ENCODE measurements at regions not wholly inside any gene's neighbourhood (a gene's known extent, or its start where the extent isn't known, plus 50 kb on each side); places are given as distances from the start of the nearest gene placed in this dataset.

DNA sequence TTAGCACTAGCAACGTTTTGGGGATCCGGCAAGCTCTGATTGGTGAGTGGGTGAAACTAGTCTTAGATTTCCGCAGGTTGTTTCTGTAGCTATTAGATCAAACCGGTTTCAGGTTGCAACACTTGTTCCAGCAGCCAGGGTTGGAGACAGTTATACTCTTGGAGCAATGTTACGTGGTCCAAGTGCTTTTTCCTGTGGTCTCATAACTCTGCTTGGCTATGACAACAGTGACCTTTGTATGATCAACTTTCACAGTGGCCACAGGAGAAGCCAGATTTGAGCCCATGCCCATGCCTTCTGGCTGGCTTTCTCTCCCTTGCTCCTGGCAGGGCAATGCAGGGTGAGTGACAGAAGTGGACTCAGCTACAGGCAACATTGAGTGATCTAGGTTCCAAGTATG, 84.5 kb upstream of the TAF1B start:
- no peak for DNase-seq

DNA sequence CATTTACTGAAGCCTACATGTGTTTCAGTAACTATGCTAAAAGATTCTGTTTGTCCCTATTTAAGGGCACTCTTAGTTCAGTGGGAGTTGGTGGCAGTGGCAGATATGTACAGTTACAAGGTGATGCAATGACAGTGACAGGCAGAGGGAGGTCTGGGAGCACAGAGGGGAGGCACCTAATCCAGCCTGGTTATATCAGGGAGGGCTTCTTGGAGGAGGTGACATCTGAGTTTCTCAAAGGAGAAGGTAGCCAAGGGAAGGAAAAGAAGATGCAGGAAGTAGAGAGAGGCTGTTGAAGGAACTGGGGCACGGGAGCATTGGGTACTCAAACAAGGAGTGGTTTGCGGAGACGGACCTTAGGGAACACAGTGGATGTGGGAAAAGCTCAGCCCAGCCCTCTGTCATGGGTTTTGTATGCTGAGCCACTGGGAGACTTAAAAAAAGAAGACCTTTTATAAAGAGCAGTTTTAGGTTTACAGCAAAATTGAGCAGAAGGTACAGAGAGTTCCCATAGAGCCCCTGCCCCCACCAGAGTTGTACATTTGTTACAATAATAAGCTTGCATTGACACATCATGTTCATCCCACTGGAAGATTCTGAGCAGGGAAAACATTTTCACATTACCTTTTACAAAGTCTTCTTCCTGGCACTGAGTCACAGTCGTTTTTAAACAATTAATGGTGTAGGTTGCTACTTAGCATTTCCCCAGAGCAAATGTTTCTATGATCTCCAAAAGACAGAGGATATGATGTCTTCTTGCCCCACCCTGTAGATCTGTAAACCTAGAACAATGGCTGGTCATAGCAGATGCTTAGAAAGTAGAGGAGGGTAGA, 83.0 kb upstream of the TAF1B start:
- no peak for DNase-seq

DNA sequence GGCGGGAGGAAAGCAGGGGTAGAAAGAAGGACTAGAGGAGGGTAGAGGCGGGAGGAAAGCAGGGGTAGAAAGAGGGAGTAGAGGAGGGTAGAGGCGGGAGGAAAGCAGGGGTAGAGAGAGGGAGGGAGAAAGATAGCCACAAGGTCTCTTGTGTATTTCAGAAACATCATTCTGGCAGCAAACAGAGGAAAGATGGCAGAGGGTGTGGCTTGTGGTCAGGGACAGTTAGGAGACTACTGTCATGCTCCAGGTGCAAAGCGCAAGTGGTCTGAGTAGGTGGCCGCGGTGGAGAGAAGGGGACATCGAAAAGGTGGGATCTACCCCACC, 82.4 kb upstream of the TAF1B start:
- no peak for DNase-seq

DNA sequence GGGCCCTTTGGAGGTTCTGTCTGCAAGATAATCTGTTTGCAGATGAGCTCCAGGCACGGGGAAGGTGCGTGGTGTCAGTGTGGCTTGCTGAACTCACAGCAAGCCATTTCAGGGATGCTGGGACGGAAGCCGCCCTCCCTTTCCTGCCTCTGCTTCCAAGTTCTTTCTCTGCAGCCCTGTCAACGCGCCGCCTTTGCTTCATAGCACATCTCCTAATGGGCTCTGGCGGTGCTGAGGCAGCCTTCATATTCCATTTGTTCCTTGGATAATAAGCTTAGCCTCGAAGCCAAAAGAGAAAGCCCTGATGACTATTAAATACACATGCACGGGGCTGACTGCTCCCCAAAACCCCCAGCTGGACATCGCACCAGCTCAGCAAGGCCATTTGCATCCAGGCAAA, 81.7 kb upstream of the TAF1B start:
- no peak for DNase-seq

DNA sequence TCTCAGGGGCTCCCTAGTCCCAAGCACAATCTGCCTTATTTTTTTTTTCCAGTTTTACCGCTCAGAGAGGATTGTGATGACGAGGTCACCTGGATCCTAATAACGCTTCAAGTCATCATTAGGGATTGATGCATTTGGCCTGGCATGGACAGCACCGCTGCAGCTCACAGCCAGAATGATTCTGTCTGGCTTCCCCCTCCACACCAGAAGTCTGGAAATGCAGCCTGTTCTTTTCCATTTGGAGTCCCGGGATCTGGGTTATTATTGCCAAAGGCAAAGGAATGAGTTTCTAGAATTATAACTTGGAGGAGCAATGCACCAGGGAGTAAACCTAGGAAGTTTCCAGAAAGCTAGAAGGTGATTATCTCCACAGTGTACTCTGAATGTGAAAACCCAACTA, 81.1 kb upstream of the TAF1B start:
- no peak for DNase-seq

DNA sequence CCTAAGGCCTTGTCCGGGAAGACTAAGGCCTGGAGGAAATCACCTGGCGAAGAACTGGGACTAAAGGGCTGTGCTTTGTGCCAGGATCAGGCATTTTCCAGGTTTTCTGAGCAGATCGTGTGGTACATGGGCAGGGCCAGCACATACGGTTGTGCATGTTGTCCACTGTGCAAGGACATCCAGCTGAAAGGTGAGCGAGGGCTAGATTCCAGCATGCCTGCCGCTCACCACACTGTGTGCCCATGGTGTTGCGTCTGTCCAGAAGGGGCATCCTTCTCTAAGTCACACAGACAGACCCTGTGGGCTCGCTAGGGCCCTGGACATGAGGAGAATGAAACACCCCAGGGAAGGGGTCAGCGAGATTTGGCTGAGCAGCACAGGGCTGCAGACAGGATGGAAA, 80.3 kb upstream of the TAF1B start:
- DNase-seq, result no peak

DNA sequence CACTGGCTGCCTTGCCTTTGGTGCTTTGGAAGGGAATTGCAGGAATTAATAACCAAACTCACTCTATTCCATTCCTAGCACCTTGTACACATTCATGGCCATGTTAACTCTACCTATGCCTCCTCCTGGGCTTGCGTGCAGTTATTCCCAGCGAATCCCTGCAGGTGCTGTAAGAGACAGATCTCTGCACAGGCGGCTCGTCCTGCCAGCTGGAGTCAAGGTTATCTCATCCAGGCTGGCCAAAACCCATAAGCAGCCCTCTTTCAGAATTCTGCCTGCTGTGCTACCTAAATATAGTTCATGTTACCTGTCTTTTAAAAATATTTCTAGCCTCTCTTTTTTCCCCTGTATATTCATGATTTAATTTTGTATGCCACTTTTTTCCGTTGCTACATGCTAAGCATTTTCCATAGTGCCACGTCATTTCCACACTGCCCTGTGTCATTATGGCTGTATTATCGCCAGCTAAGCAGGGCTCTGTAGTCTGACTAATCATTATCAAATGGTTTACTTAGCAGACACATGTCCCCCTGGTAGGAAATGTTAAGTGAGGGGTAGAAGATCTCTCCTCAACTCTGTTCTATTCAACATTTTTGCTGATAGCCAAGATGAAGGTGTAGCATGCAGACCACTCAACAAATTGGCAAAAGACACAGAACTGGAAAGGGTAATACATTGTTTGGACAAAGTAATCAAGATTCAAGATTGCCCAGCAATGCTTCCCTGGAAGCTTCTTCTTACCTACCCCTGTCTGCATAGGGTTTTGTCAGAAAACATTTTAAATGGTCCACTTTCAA, 79.7 kb upstream of the TAF1B start:
- DNase-seq, result no peak

DNA sequence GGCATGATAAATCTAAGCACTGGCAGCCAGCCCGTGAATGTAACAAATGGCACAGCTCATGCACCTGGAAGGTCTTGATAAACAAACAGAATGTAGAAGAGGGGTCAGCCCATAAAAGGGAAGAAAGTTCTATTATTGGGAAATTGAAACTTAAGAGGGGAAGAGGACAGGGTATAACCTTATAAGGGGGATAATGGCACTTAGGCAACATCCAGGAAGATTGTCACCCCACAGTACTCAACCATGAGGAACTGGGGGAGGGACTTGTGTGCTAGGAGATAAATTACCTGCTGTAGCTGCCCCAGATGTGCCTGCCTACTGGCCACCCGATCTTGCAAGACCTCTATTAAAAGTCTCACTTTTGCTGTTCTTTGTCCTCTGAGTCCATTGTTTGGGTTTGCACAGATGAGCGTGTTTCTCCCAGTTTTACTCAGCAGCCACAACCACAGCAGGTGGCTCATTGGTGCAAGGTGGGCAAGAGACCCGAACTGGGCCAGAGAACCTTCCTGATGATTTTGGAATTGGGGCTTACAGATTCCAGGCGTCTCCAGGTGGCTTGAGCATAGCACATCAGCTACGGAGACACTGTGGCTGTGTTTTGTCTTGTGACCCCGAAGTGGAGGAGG, 79.0 kb upstream of the TAF1B start:
- DNase-seq, result no peak

DNA sequence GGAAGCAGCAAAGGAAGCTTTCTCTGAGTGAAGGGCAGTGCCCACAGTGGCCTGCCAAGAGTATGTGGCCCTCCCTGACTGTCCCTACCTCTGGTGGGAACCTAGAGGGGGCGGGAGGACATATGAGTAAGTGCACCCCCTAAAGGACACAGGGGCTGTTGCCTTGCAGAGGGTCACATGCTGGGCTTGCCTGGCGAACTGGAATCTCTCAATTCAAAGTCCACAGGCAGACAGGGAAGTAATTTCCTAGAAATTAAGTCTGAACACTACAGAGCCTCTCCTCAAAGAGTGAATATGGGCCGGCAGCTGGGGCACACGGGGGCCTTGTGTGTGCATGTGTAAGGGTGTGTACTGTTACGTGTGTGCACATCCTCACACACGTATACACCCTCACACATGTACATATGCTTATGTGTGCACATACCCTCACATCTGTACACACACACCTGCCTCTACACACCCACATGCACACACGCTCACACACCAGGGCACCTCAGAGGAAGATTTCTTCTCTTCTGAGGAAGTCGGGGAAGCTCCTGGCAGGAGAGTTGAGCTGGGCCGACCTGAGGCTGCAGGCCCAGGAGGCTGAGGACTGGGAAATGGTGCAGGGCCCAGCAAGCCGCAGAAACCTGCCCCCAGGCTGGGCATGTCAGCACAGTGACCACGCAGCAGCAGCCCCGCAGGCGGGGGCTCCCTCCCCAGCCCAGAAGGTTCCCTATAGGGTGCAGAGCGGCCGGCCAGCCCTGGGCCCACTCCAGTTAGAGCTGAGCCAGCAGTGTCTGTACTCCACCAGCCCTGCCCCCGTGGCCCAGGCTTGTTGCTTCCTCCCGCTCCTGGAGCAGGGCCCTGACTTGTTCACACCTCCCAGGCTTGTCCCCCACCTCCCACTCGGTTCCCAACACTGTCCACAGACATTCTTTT, 77.4 kb upstream of the TAF1B start:
- no peak for DNase-seq

DNA sequence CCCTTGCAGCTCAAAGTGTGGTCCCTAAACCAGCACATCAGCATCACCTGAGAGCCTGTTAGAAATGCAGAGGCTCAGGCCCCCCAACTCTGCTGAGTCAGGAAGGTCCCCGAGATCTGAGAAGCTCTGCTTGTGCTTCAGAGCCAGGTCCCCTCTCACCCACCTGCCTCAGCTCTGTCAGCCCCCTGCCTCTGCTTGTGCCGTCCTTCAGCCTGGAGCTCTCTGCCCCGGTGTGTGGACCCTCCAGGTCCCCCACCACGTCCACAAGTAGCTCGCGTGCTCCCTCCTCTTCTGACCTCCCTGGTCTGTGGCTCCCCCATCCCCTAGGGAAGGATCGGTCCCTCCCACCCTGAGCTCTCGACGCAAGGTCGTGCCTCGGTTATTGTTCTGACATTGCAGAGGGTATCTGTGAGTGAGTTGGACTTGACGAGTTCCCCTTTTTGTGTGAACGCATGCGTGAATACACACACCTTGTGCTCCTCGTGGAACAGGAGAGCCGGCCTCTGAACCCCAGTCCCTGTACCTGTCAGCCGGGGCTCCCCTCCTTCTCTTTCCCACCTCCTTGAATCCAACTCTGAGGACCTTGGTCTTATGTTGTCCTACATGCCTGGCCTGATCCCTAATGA, 75.5 kb upstream of the TAF1B start:
- no peak for DNase-seq

DNA sequence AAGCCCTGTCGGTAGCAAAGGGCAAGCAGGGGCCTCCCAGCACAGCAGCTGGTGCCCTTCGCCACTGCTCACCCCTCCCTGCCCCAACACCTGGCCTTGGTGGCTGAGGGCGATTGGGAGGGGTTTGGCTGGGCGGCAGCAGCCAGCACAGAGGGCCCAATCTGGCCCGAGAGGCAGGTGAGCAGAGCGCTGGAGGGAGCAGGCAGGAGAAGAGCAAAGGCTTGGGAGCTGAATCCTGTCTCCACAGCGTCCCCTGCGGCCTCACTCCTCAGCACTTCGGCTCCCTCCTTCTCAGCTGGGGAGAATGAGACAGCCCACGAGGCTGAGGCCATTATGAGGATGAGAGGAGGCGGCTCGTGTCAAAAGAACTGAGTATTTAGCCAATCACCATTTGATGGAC, 74.9 kb upstream of the TAF1B start:
- DNase-seq, result peak; percentile 85

DNA sequence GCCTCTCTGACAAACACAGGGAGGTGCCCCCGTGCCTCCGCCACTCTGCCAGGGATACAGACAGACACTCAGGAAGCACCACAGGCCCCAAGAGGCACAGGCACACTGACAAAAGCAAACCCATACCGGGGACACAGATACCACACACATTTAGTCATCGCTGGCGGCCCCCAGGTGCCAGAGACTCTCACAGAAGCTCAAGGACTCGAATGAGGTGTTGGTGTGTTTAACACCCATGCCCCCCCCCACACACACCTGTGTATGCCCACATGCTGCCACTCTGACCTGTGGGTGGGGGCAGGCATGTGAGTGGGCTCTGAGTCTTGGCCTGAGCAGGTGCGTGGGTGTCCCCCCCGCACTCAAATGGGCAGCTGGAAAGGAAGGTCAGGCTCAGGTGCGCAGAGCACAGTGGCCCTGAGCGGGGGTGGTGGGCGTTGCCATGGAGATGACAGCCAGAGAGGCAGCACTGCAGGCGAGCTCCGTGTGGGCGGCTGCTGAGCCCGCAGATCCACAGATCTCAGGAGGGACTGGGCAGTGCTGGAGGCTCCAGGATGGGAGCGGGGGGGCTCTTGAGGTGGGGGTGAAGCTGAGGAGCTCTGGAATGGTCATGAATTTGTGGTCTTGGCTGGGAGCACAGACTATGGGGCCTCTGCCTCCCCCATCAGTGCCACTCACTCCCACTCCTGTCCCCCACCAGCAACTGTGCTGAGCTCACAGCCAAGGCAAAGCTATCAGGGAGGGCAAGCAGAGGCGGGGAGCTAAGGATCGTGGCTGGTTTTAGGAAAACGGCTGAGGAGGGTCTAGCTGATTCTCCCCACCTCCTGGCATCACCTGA, 73.9 kb upstream of the TAF1B start:
- DNase-seq, result peak; percentile 73

DNA sequence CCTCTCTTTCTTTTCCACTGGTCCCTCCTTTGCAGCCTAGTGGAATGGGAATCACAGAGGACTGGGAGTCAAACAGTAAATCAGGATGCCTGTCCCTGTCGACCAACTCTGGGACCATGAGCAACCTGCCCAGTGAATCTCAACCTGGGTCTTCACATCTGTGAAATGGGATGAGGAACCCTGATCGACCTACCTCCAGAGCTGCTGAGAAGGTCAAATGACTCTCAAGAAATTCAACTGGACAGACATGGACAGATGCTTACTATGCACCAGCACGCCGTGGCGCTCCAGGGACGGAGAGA, 73.3 kb upstream of the TAF1B start:
- DNase-seq, result no peak

DNA sequence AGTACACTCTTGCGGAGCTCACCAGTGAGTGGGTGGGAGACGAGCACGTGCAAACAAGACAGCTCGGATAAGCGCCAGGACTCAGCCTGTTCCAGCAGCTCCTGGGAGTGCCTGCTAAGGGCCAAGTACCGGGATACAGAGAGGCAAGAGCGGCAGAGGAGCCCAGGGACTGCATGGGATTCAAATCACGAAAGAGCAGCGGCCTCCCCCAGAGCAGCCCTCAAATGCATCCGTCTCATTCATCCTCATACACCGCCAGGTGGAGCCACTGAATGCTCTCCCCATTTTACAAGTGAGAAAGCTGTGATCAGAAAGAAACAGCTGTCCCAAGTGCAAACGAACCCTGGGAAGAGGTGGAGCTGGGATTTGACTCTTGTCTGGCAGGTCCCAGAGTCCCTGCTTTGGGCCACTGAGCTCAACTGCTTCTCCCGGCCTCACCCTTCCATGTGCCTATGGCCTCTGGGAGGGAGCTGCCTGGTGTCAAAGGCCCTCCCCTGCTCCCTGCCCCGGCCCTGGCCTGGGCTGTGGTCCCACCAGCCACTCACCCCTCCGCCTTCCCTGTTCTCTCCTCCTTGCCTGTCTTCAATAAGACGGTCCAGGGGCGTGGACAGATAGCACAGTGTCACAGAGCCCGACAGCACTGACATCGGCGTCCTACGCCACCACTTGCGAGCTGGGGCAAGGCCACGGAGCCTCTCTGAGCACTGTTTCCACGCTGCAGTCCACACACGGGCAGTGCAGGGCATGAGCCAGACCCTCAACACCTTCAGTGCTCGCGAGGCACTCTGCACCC, 72.8 kb upstream of the TAF1B start:
- peak; percentile 92 for DNase-seq

DNA sequence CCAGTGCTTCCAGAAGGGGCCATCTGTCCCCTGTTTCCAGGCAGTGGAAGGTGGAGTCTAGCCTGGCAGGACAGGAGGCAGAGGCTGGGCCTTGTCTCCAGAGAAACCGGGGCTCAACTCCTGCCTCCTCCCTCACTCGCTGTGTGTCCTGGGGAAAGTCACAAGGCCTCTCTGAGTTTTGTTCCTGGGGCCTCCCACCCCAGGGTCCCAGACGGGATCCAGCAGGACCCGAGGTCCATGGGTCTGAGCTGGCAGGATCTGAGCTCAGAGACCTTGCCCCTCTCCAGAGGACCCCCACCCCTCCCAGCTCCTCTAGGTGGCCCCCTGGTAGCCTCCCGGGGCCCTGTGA, 72.2 kb upstream of the TAF1B start:
- DNase-seq, result no peak

DNA sequence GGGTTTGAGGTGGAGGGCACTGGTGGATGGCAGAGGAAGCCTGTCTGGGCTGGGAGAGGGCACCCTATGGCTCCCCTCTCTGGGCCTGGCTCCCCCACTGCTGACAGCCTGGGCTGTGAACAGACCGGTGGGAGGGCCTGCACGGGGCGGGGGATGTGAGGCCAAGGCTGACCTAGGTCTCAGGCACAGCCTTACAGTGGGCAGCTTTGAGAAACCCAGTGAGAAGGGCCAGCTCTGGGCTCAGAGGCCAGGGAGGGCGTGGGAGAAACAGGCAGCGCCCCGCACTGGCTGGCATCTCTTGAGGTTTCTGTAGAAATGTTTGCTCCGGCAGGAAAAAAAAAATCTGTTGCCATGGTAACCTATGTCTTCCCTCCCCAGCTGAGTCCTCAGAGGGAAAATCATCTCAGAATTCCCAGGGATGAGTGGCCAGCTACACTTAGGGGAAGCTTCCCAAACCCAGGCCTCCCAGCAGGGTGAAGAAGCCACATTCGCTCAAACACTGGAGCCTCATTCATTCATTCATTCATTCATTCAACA, 71.7 kb upstream of the TAF1B start:
- no peak for DNase-seq

DNA sequence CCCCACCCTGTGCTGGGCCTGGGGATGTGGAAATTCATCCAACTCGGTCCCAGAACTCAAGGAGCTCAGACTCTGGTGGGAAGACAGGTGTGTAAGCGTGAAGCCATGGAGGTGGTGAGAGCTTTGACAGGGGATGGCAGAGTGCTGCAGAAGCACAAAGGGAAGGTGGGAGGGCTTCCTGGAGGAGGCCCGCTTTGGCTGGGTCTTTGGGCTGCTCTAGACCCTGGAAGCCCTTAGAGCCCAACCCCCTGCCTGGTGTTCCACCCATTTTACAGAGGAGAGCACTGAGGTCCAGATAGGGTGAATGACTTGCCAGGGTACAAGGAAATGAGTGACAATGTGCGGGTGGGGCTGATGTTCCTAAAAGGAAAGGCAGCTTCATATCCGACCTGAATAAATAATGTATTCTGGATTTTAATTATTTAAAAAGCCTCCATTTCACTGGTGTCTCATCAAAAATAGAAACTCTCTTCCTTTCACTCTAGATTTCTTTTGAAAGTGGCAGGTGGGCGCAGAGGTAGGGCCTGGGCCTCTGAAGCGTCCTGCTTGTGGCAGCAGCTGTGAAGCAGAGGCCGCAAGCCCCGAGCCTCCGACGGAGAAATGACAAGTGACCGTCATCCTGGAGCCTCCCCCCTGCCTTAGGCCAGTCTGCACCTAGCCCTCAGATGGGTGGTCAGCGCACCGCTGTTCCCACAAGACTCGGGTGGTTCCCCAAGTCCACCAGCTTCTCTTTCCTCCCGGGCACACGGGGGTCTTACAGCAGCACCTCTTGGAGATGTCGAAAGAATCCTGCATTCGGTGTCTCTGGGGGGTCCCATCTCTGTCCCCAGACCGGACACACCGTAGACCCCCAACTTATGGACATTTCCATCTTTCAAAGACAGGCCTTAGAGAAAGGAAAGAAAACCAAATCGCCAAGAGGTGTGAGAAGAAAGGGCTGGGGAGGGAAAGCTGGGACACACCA, 71.0 kb upstream of the TAF1B start:
- no peak for DNase-seq

DNA sequence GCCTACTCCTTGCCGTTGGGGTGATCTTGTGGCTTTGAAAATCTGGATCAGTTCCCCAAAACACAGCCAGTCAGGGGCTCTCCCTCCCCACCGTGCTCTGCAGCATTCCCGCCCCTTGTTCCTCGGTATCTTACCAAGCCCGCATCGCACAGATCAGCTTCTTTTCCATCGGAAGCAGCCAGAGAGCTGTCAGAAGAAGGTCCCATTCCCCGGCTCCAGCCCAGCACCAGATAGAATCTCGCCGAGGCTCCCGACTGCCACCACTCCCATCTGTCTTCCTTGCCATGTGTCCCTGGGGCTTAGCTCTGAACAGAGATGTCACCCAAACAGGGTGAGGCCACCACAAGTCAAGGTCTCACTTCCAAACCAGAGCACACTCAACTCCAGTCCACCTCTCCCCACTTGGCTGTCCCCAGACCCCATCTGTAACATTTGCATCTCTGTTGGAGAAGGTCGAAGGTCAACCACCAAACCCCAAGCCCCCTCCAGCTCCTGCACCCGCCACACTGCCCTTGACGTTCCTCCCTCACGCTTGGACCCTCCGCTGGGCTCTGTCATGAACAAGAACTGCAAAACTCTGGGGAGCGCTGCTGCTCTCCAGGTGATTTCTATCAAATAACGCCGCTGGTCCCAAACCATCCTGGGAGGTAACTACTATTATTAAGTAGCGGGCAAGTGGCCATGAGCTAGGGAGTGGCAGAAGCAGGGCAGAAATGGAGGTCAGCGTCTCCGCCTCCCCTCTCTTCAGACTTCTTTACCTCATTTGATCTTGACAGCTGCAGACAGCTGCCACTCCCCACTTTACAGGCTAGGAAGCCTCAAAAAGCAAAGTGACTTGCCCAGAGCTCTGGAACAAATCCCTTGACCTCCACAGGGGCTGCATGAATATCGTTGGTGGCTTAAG, 70.0 kb upstream of the TAF1B start:
- no peak for DNase-seq

DNA sequence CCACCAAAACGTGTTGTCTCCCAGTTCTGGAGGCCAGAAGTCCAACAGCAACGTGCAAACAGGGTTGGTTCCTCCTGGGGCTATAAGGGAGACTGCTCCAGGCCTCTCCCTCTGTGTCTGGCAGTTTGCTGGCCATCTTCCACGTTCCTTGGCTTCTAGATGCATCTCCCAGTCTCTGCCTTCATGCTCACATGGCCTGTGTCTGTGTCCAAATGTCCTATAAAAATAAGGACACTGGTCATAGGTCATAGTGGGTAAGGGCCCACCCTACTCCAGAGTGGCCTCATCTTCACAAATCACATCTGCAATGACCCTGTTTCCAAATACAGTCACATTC, 69.4 kb upstream of the TAF1B start:
- DNase-seq, result no peak

Data from eye (tissue), 1 donor.